ENCODE measurements at regions not wholly inside any gene's neighbourhood (a gene's known extent, or its start where the extent isn't known, plus 50 kb on each side); places are given as distances from the start of the nearest gene placed in this dataset.

DNA sequence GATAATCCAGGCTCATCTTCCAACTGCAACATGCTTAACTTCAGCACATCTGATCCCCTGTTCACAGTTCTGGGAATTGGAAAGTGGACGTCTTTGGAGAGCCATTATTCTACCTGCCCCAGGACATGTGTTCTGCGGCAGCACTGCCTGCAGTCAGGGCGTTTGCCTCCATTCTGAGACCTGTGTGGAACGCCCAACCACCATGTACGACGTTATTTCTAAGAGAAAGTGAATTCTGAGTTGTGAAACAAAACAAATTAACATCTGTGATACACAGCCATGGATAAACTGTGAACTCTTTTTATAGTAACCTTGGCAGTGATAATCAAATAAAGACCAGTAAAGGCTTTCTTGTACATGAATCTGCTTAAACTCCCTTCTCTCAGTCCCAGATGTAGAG is 195.8 kb downstream of the AASDH start:
- H3K36me3 Mint-ChIP-seq: peaks cover 24% of the 10 kb centered on the region
- Histone ChIP-seq H3K4me2 (no peak overlapping the region), H3K79me2 (ENCODE audit: low read depth) (no peaks in the 10 kb centered on the region), H3K27ac (no peak overlapping the region), H3F3A (ENCODE audit: low read depth) (peaks cover 11% of the 10 kb centered on the region), H3K9me3 (ENCODE audit: low read depth) (no peaks in the 10 kb centered on the region), H4K20me1 (ENCODE audit: low read depth) (peaks cover 12% of the 10 kb centered on the region), H3K4me1 (peaks cover 16% of the 10 kb centered on the region), H2AFZ (replicated peaks) (no peak overlapping the region), H3K27me3 (no peaks in the 10 kb centered on the region), H3K9ac (no peak overlapping the region), H3K36me3 (peaks cover 9% of the 10 kb centered on the region), H3K4me3 (no peak overlapping the region)
- H3K4me3 Mint-ChIP-seq: no peak overlapping the region
- TF ChIP-seq, protein P1, sequence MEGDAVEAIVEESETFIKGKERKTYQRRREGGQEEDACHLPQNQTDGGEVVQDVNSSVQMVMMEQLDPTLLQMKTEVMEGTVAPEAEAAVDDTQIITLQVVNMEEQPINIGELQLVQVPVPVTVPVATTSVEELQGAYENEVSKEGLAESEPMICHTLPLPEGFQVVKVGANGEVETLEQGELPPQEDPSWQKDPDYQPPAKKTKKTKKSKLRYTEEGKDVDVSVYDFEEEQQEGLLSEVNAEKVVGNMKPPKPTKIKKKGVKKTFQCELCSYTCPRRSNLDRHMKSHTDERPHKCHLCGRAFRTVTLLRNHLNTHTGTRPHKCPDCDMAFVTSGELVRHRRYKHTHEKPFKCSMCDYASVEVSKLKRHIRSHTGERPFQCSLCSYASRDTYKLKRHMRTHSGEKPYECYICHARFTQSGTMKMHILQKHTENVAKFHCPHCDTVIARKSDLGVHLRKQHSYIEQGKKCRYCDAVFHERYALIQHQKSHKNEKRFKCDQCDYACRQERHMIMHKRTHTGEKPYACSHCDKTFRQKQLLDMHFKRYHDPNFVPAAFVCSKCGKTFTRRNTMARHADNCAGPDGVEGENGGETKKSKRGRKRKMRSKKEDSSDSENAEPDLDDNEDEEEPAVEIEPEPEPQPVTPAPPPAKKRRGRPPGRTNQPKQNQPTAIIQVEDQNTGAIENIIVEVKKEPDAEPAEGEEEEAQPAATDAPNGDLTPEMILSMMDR (IDR thresholded peaks at IDR 0.05): no peak
- no peak for TF ChIP-seq EZH2 (IDR thresholded peaks at IDR 0.05)
- no peak for TF ChIP-seq EZH2phosphoT487 (IDR thresholded peaks at IDR 0.05)
- H3K4me1 Mint-ChIP-seq: peaks cover 20% of the 10 kb centered on the region
- no peak overlapping the region for H3K27ac Mint-ChIP-seq
- peaks cover 2% of the 10 kb centered on the region for H3K27me3 Mint-ChIP-seq (ENCODE audit: insufficient read depth, low read depth)
- no peak for DNase-seq (ENCODE audit: low spot score)
- H3K9me3 Mint-ChIP-seq: peaks cover 14% of the 10 kb centered on the region

DNA sequence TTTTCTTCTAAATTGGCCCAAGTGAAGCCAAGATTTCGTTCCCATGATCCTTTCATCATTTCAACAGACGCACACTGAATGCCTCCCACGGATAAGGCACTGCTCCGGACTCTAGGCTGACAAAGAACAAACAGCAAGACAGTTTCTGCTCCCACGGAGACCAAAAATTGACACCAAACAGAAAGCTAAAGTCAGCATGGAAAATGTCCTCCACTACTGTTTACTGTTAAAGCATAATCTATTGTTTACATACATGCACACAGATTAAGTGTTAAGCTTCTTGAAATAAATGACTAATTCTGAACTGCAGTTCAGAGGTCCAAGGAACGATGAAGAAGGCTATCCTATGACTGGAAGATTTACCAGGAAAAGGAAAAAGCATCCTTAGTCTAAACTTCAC is 199.6 kb downstream of the AASDH start:
- Histone ChIP-seq H2AFZ (replicated peaks) (no peak overlapping the region), H3K4me3 (no peak overlapping the region), H4K20me1 (ENCODE audit: low read depth) (peaks cover 13% of the 10 kb centered on the region), H3K36me3 (peaks cover 9% of the 10 kb centered on the region), H3K79me2 (ENCODE audit: low read depth) (no peaks in the 10 kb centered on the region), H3K9me3 (ENCODE audit: low read depth) (no peaks in the 10 kb centered on the region), H3K4me1 (peaks cover 16% of the 10 kb centered on the region), H3K27me3 (no peaks in the 10 kb centered on the region), H3K27ac (peak overlapping the region; percentile 59), H3F3A (ENCODE audit: low read depth) (peaks cover 13% of the 10 kb centered on the region), H3K4me2 (peak overlapping the region; percentile 58), H3K9ac (no peak overlapping the region)
- peaks cover 2% of the 10 kb centered on the region for H3K27me3 Mint-ChIP-seq (ENCODE audit: insufficient read depth, low read depth)
- peak overlapping the region; percentile 12 for H3K4me3 Mint-ChIP-seq
- no peak for TF ChIP-seq EZH2phosphoT487 (IDR thresholded peaks at IDR 0.05)
- TF ChIP-seq, protein P1 (IDR thresholded peaks at IDR 0.05): no peak
- no peak for TF ChIP-seq EZH2 (IDR thresholded peaks at IDR 0.05)
- peaks cover 14% of the 10 kb centered on the region for H3K9me3 Mint-ChIP-seq
- DNase-seq (ENCODE audit: low spot score): peak; percentile 34
- peaks cover 20% of the 10 kb centered on the region for H3K4me1 Mint-ChIP-seq
- peak overlapping the region; percentile 81 for H3K27ac Mint-ChIP-seq
- H3K36me3 Mint-ChIP-seq: peaks cover 25% of the 10 kb centered on the region

DNA sequence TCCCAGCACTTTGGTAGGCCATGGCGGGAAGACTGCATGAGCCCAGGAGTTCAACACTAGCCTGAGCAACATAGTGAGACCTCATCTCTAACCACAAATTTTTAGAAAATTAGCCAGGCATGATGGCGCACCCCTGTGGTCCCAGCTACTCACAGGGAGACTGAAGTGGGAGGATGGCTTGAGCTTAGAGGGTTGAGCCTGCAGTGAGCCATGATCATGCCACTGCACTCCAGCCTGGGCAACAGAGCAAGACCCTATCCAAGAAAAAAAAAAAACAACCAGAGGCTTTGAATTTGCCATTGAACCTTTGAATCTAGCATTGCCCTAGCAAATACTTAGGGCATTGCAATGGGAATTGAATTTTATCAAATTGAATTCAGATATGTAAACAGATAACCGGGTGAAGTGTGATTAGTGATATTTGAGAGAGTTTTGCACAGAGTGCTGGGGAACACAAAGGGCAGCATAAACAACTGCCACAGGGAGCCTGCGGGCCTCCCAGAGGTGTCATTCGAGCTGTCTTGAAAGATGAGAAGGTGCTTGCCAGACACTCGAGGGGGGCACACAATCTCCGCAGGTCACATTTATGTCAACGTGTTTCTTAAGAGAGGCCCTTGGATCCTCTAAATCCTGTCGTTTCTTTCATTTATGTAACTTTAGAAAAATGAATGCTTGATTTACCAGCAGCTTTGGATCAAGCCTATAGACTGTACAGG is 200.3 kb downstream of the AASDH start:
- Histone ChIP-seq H4K20me1 (ENCODE audit: low read depth) (peaks cover 13% of the 10 kb centered on the region), H3K9ac (no peak overlapping the region), H3K79me2 (ENCODE audit: low read depth) (no peaks in the 10 kb centered on the region), H3F3A (ENCODE audit: low read depth) (peaks cover 13% of the 10 kb centered on the region), H3K4me3 (no peak overlapping the region), H3K27ac (peak overlapping the region; percentile 59), H3K4me2 (peak overlapping the region; percentile 58), H3K4me1 (peaks cover 16% of the 10 kb centered on the region), H3K9me3 (ENCODE audit: low read depth) (no peaks in the 10 kb centered on the region), H2AFZ (replicated peaks) (no peak overlapping the region), H3K27me3 (no peaks in the 10 kb centered on the region), H3K36me3 (peaks cover 9% of the 10 kb centered on the region)
- peaks cover 2% of the 10 kb centered on the region for H3K27me3 Mint-ChIP-seq (ENCODE audit: insufficient read depth, low read depth)
- H3K36me3 Mint-ChIP-seq: peaks cover 20% of the 10 kb centered on the region
- H3K4me3 Mint-ChIP-seq: no peak overlapping the region
- TF ChIP-seq, protein P1 (IDR thresholded peaks at IDR 0.05): no peak
- TF ChIP-seq EZH2phosphoT487 (IDR thresholded peaks at IDR 0.05): no peak
- no peak for TF ChIP-seq EZH2 (IDR thresholded peaks at IDR 0.05)
- peak; percentile 44 for DNase-seq (ENCODE audit: low spot score)
- peaks cover 20% of the 10 kb centered on the region for H3K4me1 Mint-ChIP-seq
- H3K9me3 Mint-ChIP-seq: peaks cover 11% of the 10 kb centered on the region
- H3K27ac Mint-ChIP-seq: peak overlapping the region; percentile 27
